Nephron (organoid): ENCODE measurements at regions not wholly inside any gene's neighbourhood (a gene's known extent, or its start where the extent isn't known, plus 50 kb on each side); places are given as distances from the start of the nearest gene placed in this dataset.

Source experiments
- H3K27ac Mint-ChIP-seq, 3 experiments: 2 replicates each; pipeline ENCODE4 v1.8.0; 2020; ENCODE audit warnings: mixed read lengths in 3 of 3, mild to moderate bottlenecking in 2 of 3, moderate library complexity in 1 of 3
- H3K27me3 Mint-ChIP-seq: 2 replicates; pipeline ENCODE4 v1.8.0; 2021; ENCODE audit warnings: low read depth, mild to moderate bottlenecking, moderate library complexity, mixed read lengths
- H3K36me3 Mint-ChIP-seq: 2 replicates; pipeline ENCODE4 v1.8.0; 2020; ENCODE audit warnings: low read depth, mixed read lengths
- H3K4me1 Mint-ChIP-seq: 2 replicates; pipeline ENCODE4 v1.8.0; 2020; ENCODE audit warnings: mixed read lengths
- H3K4me3 Mint-ChIP-seq, 3 experiments: 2 replicates each; pipeline ENCODE4 v1.8.0; 2020; ENCODE audit warnings: mild to moderate bottlenecking in 3 of 3, mixed read lengths in 3 of 3, moderate library complexity in 2 of 3
- H3K9me3 Mint-ChIP-seq: 2 replicates; pipeline ENCODE4 v1.8.0; 2020; ENCODE audit warnings: mixed read lengths
- TF ChIP-seq, protein P1 (sequence below), 3 experiments: fragments of 200-600 bp; sonication (generic); IDR thresholded peaks; one replicate each; pipeline ENCODE4 v1.5.0; 2021; ENCODE audit warnings: antibody characterized with exemption in 3 of 3; ENCODE audit not compliant: unreplicated experiment in 3 of 3

- H3K4me3 Mint-ChIP-seq, result no peak overlapping the region
- H3K36me3 Mint-ChIP-seq, result no peaks in the 10 kb centered on the region
- no peaks in the 10 kb centered on the region for H3K9me3 Mint-ChIP-seq
- H3K27ac Mint-ChIP-seq, result no peak overlapping the region
- H3K27me3 Mint-ChIP-seq, result no peaks in the 10 kb centered on the region
- TF ChIP-seq, protein P1, sequence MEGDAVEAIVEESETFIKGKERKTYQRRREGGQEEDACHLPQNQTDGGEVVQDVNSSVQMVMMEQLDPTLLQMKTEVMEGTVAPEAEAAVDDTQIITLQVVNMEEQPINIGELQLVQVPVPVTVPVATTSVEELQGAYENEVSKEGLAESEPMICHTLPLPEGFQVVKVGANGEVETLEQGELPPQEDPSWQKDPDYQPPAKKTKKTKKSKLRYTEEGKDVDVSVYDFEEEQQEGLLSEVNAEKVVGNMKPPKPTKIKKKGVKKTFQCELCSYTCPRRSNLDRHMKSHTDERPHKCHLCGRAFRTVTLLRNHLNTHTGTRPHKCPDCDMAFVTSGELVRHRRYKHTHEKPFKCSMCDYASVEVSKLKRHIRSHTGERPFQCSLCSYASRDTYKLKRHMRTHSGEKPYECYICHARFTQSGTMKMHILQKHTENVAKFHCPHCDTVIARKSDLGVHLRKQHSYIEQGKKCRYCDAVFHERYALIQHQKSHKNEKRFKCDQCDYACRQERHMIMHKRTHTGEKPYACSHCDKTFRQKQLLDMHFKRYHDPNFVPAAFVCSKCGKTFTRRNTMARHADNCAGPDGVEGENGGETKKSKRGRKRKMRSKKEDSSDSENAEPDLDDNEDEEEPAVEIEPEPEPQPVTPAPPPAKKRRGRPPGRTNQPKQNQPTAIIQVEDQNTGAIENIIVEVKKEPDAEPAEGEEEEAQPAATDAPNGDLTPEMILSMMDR (IDR thresholded peaks at IDR 0.05; ENCODE audit: unreplicated experiment in 3 of 3), result no peak
- no peaks in the 10 kb centered on the region for H3K4me1 Mint-ChIP-seq
Observed at GRCh38 chr10:108203905-108204527, 1039.5 kb upstream of the SORCS1 start.

DNA sequence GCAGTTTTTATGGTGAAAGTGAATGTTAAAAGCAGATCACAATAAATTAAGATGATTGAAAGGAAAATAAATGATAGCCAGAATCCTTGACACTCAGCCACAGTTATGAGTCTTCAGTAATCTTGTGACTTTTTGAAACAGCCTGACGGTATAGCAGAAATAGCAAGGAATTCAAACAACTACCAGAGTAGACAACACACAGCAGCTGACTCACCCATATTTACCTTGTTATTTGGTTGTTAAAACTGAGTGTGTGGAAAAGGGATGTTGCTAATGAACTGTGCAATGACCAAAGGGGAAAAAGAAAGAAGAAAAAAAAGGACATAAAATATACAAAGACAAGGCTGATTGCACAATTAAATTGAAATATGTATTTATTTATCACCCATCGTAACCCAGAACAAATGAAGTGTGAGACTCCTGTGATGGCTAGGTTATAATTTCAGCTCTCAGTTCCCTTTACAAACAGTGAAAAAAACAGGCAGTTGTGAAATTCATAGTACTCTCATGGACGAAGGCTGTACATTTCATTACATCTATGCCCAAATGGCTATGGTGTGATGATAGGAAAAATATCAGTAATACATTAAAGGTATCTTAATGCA lies 1023.0 kb upstream of the SORCS1 start:
- Mint-ChIP-seq H3K4me1 (peaks cover 12% of the 10 kb centered on the region), H3K27ac (no peak overlapping the region), H3K9me3 (peaks cover 6% of the 10 kb centered on the region), H3K27me3 (peaks cover 10% of the 10 kb centered on the region), H3K4me3 (no peak overlapping the region), H3K36me3 (no peaks in the 10 kb centered on the region)
- TF ChIP-seq, protein P1 (IDR thresholded peaks at IDR 0.05; ENCODE audit: unreplicated experiment in 3 of 3), result no peak

DNA sequence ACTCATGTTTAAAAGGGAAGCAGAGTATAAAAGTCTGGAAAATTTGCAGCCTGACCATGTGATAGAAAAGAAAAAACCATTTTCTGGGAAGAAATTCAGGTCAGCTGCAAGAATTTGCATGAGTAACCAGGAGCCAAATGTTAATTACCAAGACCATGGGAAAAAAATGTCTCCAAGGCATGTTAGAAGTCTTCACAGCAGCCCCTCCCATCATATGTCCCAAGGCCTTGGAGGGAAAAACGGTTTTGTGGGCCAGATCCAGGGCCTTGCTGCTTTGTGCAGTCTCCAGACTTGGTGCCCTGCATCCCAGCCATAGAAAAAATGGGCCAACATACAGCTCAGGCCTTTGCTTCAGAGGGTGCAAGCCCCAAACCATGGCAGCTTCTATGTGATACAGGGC lies 1019.6 kb upstream of the SORCS1 start:
- peaks cover 12% of the 10 kb centered on the region for H3K4me1 Mint-ChIP-seq
- no peaks in the 10 kb centered on the region for H3K36me3 Mint-ChIP-seq
- TF ChIP-seq, protein P1 (IDR thresholded peaks at IDR 0.05; ENCODE audit: unreplicated experiment in 3 of 3), result no peak
- H3K4me3 Mint-ChIP-seq, result no peak overlapping the region
- no peak overlapping the region for H3K27ac Mint-ChIP-seq
- H3K9me3 Mint-ChIP-seq, result no peaks in the 10 kb centered on the region
- H3K27me3 Mint-ChIP-seq, result peaks cover 13% of the 10 kb centered on the region

GRCh38 chr10:108180878-108181277 lies 1016.4 kb upstream of the SORCS1 start:
- no peaks in the 10 kb centered on the region for H3K9me3 Mint-ChIP-seq
- H3K4me1 Mint-ChIP-seq, result no peaks in the 10 kb centered on the region
- no peak overlapping the region for H3K4me3 Mint-ChIP-seq
- peaks cover 9% of the 10 kb centered on the region for H3K27me3 Mint-ChIP-seq
- no peaks in the 10 kb centered on the region for H3K36me3 Mint-ChIP-seq
- no peak overlapping the region for H3K27ac Mint-ChIP-seq
- TF ChIP-seq, protein P1 (IDR thresholded peaks at IDR 0.05; ENCODE audit: unreplicated experiment in 3 of 3), result no peak

DNA sequence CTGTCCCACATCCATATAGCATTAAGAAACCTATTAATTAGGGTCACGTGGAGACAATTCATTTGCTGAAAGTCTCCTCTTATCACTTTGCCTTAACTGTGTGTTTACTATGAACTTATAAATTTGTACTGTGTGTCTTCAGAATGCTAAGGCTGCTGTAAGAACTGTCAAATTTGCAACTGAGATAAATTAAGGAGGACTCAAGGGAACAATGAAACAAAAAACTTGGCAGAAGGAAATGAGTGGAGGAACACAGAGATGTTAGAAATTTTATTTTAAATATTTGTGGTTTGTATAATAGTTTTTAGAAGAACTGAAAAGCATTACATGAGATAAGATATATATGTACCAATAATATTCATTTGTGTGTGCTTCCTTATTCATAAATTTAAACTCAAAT lies 1005.3 kb upstream of the SORCS1 start:
- TF ChIP-seq, protein P1 (IDR thresholded peaks at IDR 0.05; ENCODE audit: unreplicated experiment in 3 of 3), result no peak
- no peaks in the 10 kb centered on the region for H3K27me3 Mint-ChIP-seq
- H3K9me3 Mint-ChIP-seq, result no peaks in the 10 kb centered on the region
- peaks cover 10% of the 10 kb centered on the region for H3K4me1 Mint-ChIP-seq
- H3K4me3 Mint-ChIP-seq, result no peak overlapping the region
- no peaks in the 10 kb centered on the region for H3K36me3 Mint-ChIP-seq
- H3K27ac Mint-ChIP-seq, result peak overlapping the region in 1 of 3 experiments; percentile 3

DNA sequence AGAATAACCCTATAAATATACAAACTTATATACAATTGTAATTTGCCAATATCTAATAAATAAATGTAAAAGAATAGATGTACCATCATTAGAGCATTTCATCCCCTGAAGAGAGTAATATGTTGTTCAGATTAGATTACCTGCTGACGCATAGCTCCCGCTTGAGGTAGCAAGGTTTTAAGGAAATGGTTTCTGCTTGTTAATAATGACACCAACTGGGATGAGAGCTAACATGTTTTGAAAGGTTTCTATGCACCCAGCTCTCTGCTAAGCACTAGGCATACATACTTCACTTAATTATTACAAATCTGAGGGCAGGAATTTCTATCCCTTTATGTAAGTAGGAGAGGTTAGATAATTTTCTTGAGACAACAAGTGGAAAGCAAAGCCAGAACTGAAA lies 1003.3 kb upstream of the SORCS1 start:
- no peaks in the 10 kb centered on the region for H3K27me3 Mint-ChIP-seq
- no peaks in the 10 kb centered on the region for H3K9me3 Mint-ChIP-seq
- no peak overlapping the region for H3K4me3 Mint-ChIP-seq
- H3K27ac Mint-ChIP-seq, result peak overlapping the region in 1 of 3 experiments; percentile 3
- peaks cover 10% of the 10 kb centered on the region for H3K4me1 Mint-ChIP-seq
- TF ChIP-seq, protein P1 (IDR thresholded peaks at IDR 0.05; ENCODE audit: unreplicated experiment in 3 of 3), result no peak
- H3K36me3 Mint-ChIP-seq, result no peaks in the 10 kb centered on the region
